Trophoblast cell (in vitro differentiated cells and primary cell): ENCODE measurements at regions not wholly inside any gene's neighbourhood (a gene's known extent, or its start where the extent isn't known, plus 50 kb on each side); places are given as distances from the start of the nearest gene placed in this dataset.

Experiments used
- DNase-seq, 2 donors: peaks; one replicate each; pipeline ENCODE4 v3.0.0-alpha.2; 2016
- H2AFZ ChIP-seq: 2 replicates; pipeline ENCODE4 v1.6.1; 2013; ENCODE audit warnings: low read length, moderate library complexity, mild to moderate bottlenecking; ENCODE audit not compliant: insufficient read depth, poor library complexity
- H2AK5ac ChIP-seq: 2 replicates; pipeline ENCODE4 v1.6.1; 2013; ENCODE audit warnings: mild to moderate bottlenecking, low read length
- H2BK120ac ChIP-seq: 2 replicates; pipeline ENCODE4 v1.6.1; 2013; ENCODE audit warnings: low read length, mild to moderate bottlenecking, moderate library complexity; ENCODE audit not compliant: insufficient read depth, poor library complexity
- H2BK12ac ChIP-seq: 2 replicates; pipeline ENCODE4 v1.6.1; 2013; ENCODE audit warnings: mild to moderate bottlenecking, low read length, moderate library complexity
- H2BK5ac ChIP-seq: 2 replicates; pipeline ENCODE4 v1.6.1; 2013; ENCODE audit warnings: low read length, low read depth, moderate library complexity, mild to moderate bottlenecking; ENCODE audit not compliant: poor library complexity
- H3K14ac ChIP-seq: 2 replicates; pipeline ENCODE4 v1.6.1; 2013; ENCODE audit warnings: mild to moderate bottlenecking, low read length
- H3K18ac ChIP-seq: 2 replicates; pipeline ENCODE4 v1.6.1; 2013; ENCODE audit warnings: mild to moderate bottlenecking, low read length
- H3K23ac ChIP-seq: 2 replicates; pipeline ENCODE4 v1.6.1; 2013; ENCODE audit warnings: low read length
- H3K27ac ChIP-seq: 2 replicates; pipeline ENCODE4 v1.5.1; 2013; ENCODE audit warnings: low read depth, mild to moderate bottlenecking, inconsistent platforms, low read length, moderate library complexity
- H3K27me3 ChIP-seq: 2 replicates; pipeline ENCODE4 v1.6.1; 2013; ENCODE audit warnings: inconsistent platforms, mild to moderate bottlenecking, low read length, moderate library complexity; ENCODE audit not compliant: insufficient read depth
- H3K36me3 ChIP-seq, 2 experiments: 1 replicate in 1 of 2; 2 replicates in 1 of 2; pipeline ENCODE4 v1.6.1; 2013; ENCODE audit warnings: low read length in 2 of 2, mild to moderate bottlenecking in 2 of 2, moderate library complexity in 1 of 2; ENCODE audit not compliant: insufficient read depth in 2 of 2, control insufficient read depth in 1 of 2
- H3K4ac ChIP-seq: 2 replicates; pipeline ENCODE4 v1.6.1; 2013; ENCODE audit warnings: low read depth, mild to moderate bottlenecking, low read length, moderate library complexity
- H3K4me1 ChIP-seq, 2 experiments: 1 replicate in 1 of 2; 2 replicates in 1 of 2; pipeline ENCODE4 v1.6.1; 2013; ENCODE audit warnings: low read length in 2 of 2, mild to moderate bottlenecking in 2 of 2, moderate library complexity in 1 of 2; ENCODE audit not compliant: insufficient read depth in 2 of 2, control insufficient read depth in 1 of 2
- H3K4me2 ChIP-seq: 2 replicates; pipeline ENCODE4 v1.6.1; 2013; ENCODE audit warnings: inconsistent platforms, mild to moderate bottlenecking, low read length, moderate library complexity
- H3K4me3 ChIP-seq: 2 replicates; pipeline ENCODE4 v1.5.1; 2013; ENCODE audit warnings: mild to moderate bottlenecking, low read depth, low read length, inconsistent platforms
- H3K79me1 ChIP-seq: one replicate; pipeline ENCODE4 v1.6.1; 2013; ENCODE audit warnings: low read length
- H3K79me2 ChIP-seq: 2 replicates; pipeline ENCODE4 v1.6.1; 2013; ENCODE audit warnings: low read length, mild to moderate bottlenecking; ENCODE audit not compliant: control insufficient read depth, insufficient read depth, poor library complexity
- H3K9ac ChIP-seq: 2 replicates; pipeline ENCODE4 v1.6.1; 2013; ENCODE audit warnings: mild to moderate bottlenecking, low read length
- H3K9me3 ChIP-seq: 2 replicates; pipeline ENCODE4 v1.6.1; 2013; ENCODE audit warnings: low read depth, mild to moderate bottlenecking, control low read depth, inconsistent platforms, low read length; ENCODE audit not compliant: insufficient read depth
- H4K12ac ChIP-seq: 2 replicates; pipeline ENCODE4 v1.6.1; 2013; ENCODE audit warnings: low read depth, mild to moderate bottlenecking, low read length, moderate library complexity
- H4K8ac ChIP-seq: 2 replicates; pipeline ENCODE4 v1.6.1; 2013; ENCODE audit warnings: low read depth, mild to moderate bottlenecking, low read length, moderate library complexity
- H4K91ac ChIP-seq: one replicate; pipeline ENCODE4 v1.6.1; 2013; ENCODE audit warnings: low read depth, mild to moderate bottlenecking, low read length, moderate library complexity
- WGBS: extraction: QIAGEN DNeasy Blood & Tissue Kit; methylation state at CpG from one replicate; pipeline ENCODE4 v1.1.7; 2013; ENCODE audit warnings: missing lambda C conversion rate; ENCODE audit not compliant: insufficient read length, insufficient coverage; ENCODE audit errors: extremely low coverage; 5-methylcytosine and 5-hydroxymethylcytosine counted together

- H2BK120ac ChIP-seq: no peak overlapping the region
- no peaks in the 10 kb centered on the region for H3K27me3 ChIP-seq
- no peak overlapping the region for H3K27ac ChIP-seq
- H3K4me3 ChIP-seq: no peak overlapping the region
- no peak overlapping the region for H3K23ac ChIP-seq
- H3K9ac ChIP-seq: no peak overlapping the region
- H2AK5ac ChIP-seq: no peak overlapping the region
- H2AFZ ChIP-seq: no peak overlapping the region
- H3K4ac ChIP-seq: no peak overlapping the region
- H2BK12ac ChIP-seq: no peak overlapping the region
- H3K79me2 ChIP-seq: no peaks in the 10 kb centered on the region
- H3K36me3 ChIP-seq: no peaks in the 10 kb centered on the region
- no peak overlapping the region for H2BK5ac ChIP-seq
- H3K4me1 ChIP-seq: no peaks in the 10 kb centered on the region
- no peak overlapping the region for H4K91ac ChIP-seq
- no peak overlapping the region for H3K14ac ChIP-seq
- no peaks in the 10 kb centered on the region for H3K79me1 ChIP-seq
- no peak overlapping the region for H4K8ac ChIP-seq
- H3K9me3 ChIP-seq: no peaks in the 10 kb centered on the region
- H3K4me2 ChIP-seq: no peak overlapping the region
- no peak overlapping the region for H3K18ac ChIP-seq
- no CpG with 5 or more reads among the region's 6 CpGs for WGBS
- no peak overlapping the region for H4K12ac ChIP-seq
- no peak for DNase-seq
Observed at GRCh38 chrX:44088510-44089144, 115.4 kb upstream of the NDP start.

GRCh38 chrX:44085209-44085608, 112.0 kb upstream of the NDP start:
- H3K9me3 ChIP-seq: no peaks in the 10 kb centered on the region
- no peaks in the 10 kb centered on the region for H3K4me1 ChIP-seq
- H3K9ac ChIP-seq: no peak overlapping the region
- H3K18ac ChIP-seq: no peak overlapping the region
- H3K27me3 ChIP-seq: no peaks in the 10 kb centered on the region
- H2BK5ac ChIP-seq: no peak overlapping the region
- H3K4me2 ChIP-seq: no peak overlapping the region
- no peak overlapping the region for H3K23ac ChIP-seq
- no peak overlapping the region for H3K14ac ChIP-seq
- H3K36me3 ChIP-seq: no peaks in the 10 kb centered on the region
- H3K79me2 ChIP-seq: no peaks in the 10 kb centered on the region
- H2BK120ac ChIP-seq: no peak overlapping the region
- no peak overlapping the region for H4K8ac ChIP-seq
- no peak overlapping the region for H2AK5ac ChIP-seq
- no peak overlapping the region for H3K27ac ChIP-seq
- no peak overlapping the region for H3K4ac ChIP-seq
- no peak overlapping the region for H4K91ac ChIP-seq
- H4K12ac ChIP-seq: no peak overlapping the region
- H3K79me1 ChIP-seq: no peaks in the 10 kb centered on the region
- H3K4me3 ChIP-seq: no peak overlapping the region
- no CpG with 5 or more reads among the region's 1 CpG for WGBS
- DNase-seq: peak in 1 of 2 donors; percentile 5
- H2BK12ac ChIP-seq: no peak overlapping the region
- no peak overlapping the region for H2AFZ ChIP-seq

GRCh38 chrX:44082829-44083228, 109.6 kb upstream of the NDP start:
- Histone ChIP-seq H3K4ac (no peak overlapping the region), H2BK12ac (no peak overlapping the region), H2BK5ac (no peak overlapping the region), H2BK120ac (no peak overlapping the region), H4K12ac (no peak overlapping the region), H3K4me3 (no peak overlapping the region), H3K18ac (no peak overlapping the region), H3K4me1 (no peaks in the 10 kb centered on the region), H3K23ac (no peak overlapping the region), H3K79me1 (no peaks in the 10 kb centered on the region), H3K79me2 (no peaks in the 10 kb centered on the region), H4K8ac (no peak overlapping the region), H3K27me3 (no peaks in the 10 kb centered on the region), H3K9ac (no peak overlapping the region), H4K91ac (no peak overlapping the region), H3K27ac (no peak overlapping the region), H2AK5ac (no peak overlapping the region), H2AFZ (no peak overlapping the region), H3K9me3 (no peaks in the 10 kb centered on the region), H3K4me2 (no peak overlapping the region), H3K14ac (no peak overlapping the region), H3K36me3 (no peaks in the 10 kb centered on the region)
- WGBS: no CpG with 5 or more reads among the region's 5 CpGs
- no peak for DNase-seq

GRCh38 chrX:44080083-44080482, 106.9 kb upstream of the NDP start:
- H3K4ac ChIP-seq: no peak overlapping the region
- no peak for DNase-seq
- H3K9ac ChIP-seq: no peak overlapping the region
- no peak overlapping the region for H3K18ac ChIP-seq
- H3K27me3 ChIP-seq: no peaks in the 10 kb centered on the region
- no peak overlapping the region for H4K91ac ChIP-seq
- no peak overlapping the region for H2BK120ac ChIP-seq
- no peak overlapping the region for H2AK5ac ChIP-seq
- H3K36me3 ChIP-seq: no peaks in the 10 kb centered on the region
- H2BK5ac ChIP-seq: no peak overlapping the region
- no peak overlapping the region for H2AFZ ChIP-seq
- no peak overlapping the region for H3K23ac ChIP-seq
- no peak overlapping the region for H4K12ac ChIP-seq
- H3K27ac ChIP-seq: no peak overlapping the region
- no CpG with 5 or more reads among the region's 7 CpGs for WGBS
- no peaks in the 10 kb centered on the region for H3K79me1 ChIP-seq
- H3K14ac ChIP-seq: no peak overlapping the region
- no peaks in the 10 kb centered on the region for H3K9me3 ChIP-seq
- H3K4me3 ChIP-seq: no peak overlapping the region
- H2BK12ac ChIP-seq: no peak overlapping the region
- H3K4me2 ChIP-seq: no peak overlapping the region
- no peaks in the 10 kb centered on the region for H3K4me1 ChIP-seq
- no peak overlapping the region for H4K8ac ChIP-seq
- no peaks in the 10 kb centered on the region for H3K79me2 ChIP-seq
